Amniotic epithelial cell (primary cell): ENCODE measurements at regions not wholly inside any gene's neighbourhood (a gene's known extent, or its start where the extent isn't known, plus 50 kb on each side); places are given as distances from the start of the nearest gene placed in this dataset.

ENCODE experiments used
- DNase-seq: peaks from one replicate; pipeline ENCODE4 v3.0.0-alpha.2; 2010; ENCODE audit warnings: low read depth

- no peak for DNase-seq
Measured at GRCh38 chr19:31946491-31946890, 398.9 kb upstream of the ZNF507 start.

- no peak for DNase-seq
Measured at GRCh38 chr19:31947436-31948115, 397.8 kb upstream of the ZNF507 start.

- no peak for DNase-seq
Measured at GRCh38 chr19:31952693-31953092, 392.7 kb upstream of the ZNF507 start.

- no peak for DNase-seq
Measured at GRCh38 chr19:31955061-31955460, 390.3 kb upstream of the ZNF507 start.

- DNase-seq: no peak
Measured at GRCh38 chr19:31955884-31956283, 389.5 kb upstream of the ZNF507 start.

GRCh38 chr19:31956771-31957392 lies 388.5 kb upstream of the ZNF507 start:
- DNase-seq: no peak

- DNase-seq: no peak
Measured at GRCh38 chr19:31957711-31958110, 387.7 kb upstream of the ZNF507 start.

GRCh38 chr19:31959527-31960018 lies 385.8 kb upstream of the ZNF507 start:
- DNase-seq: no peak

- no peak for DNase-seq
Measured at GRCh38 chr19:31960474-31960873, 384.9 kb upstream of the ZNF507 start.

GRCh38 chr19:31961191-31961590 lies 384.2 kb upstream of the ZNF507 start:
- no peak for DNase-seq

- no peak for DNase-seq
Measured at GRCh38 chr19:31961667-31962066, 383.7 kb upstream of the ZNF507 start.

GRCh38 chr19:31962561-31962996 lies 382.8 kb upstream of the ZNF507 start:
- DNase-seq: no peak

- no peak for DNase-seq
Measured at GRCh38 chr19:31963746-31964145, 381.7 kb upstream of the ZNF507 start.

- DNase-seq: no peak
Measured at GRCh38 chr19:31969016-31969415, 376.4 kb upstream of the ZNF507 start.

- no peak for DNase-seq
Measured at GRCh38 chr19:31970027-31970461, 375.4 kb upstream of the ZNF507 start.

GRCh38 chr19:31974290-31974689 lies 371.1 kb upstream of the ZNF507 start:
- no peak for DNase-seq

GRCh38 chr19:31974941-31975340 lies 370.5 kb upstream of the ZNF507 start:
- no peak for DNase-seq

- DNase-seq: no peak
Measured at GRCh38 chr19:31975461-31975860, 369.9 kb upstream of the ZNF507 start.

- no peak for DNase-seq
Measured at GRCh38 chr19:31976775-31977536, 368.5 kb upstream of the ZNF507 start.

- DNase-seq: no peak
Measured at GRCh38 chr19:31979362-31979761, 366.0 kb upstream of the ZNF507 start.

GRCh38 chr19:31979949-31980670 lies 365.3 kb upstream of the ZNF507 start:
- no peak for DNase-seq

GRCh38 chr19:31980796-31981195 lies 364.6 kb upstream of the ZNF507 start:
- no peak for DNase-seq
